ENCODE measurements at regions not wholly inside any gene's neighbourhood (a gene's known extent, or its start where the extent isn't known, plus 50 kb on each side); places are given as distances from the start of the nearest gene placed in this dataset.
"Not testable (repeated sequence)": the region's sequence is repeated elsewhere in the genome, so short reads cannot be mapped to it uniquely, and the experiment has no call there.

GRCh38 chr7:119988401-119988800 lies 284.6 kb upstream of the KCND2 start:
- H3K4me3 ChIP-seq (ENCODE audit: low read length): no peak overlapping the region
- DNase-seq (ENCODE audit: low read depth): no peak

GRCh38 chr7:119994928-119995327 lies 278.0 kb upstream of the KCND2 start:
- TF ChIP-seq CTCF (conservative IDR thresholded peaks at IDR 0.05; ENCODE audit: low read depth, low read length): no peak
- no peak for DNase-seq (ENCODE audit: low read depth)

More at GRCh38 chr7:119988401-119988800, 284.6 kb upstream of the KCND2 start:
- TF ChIP-seq CTCF (conservative IDR thresholded peaks at IDR 0.05; ENCODE audit: low read depth, low read length): no peak

GRCh38 chr7:119996634-119997033 lies 276.3 kb upstream of the KCND2 start:
- no peak overlapping the region for H3K4me3 ChIP-seq (ENCODE audit: low read length)
- no peak for TF ChIP-seq CTCF (conservative IDR thresholded peaks at IDR 0.05; ENCODE audit: low read depth, low read length)
- DNase-seq (ENCODE audit: low read depth): no peak

More at GRCh38 chr7:119994928-119995327, 278.0 kb upstream of the KCND2 start:
- no peak overlapping the region for H3K4me3 ChIP-seq (ENCODE audit: low read length)

GRCh38 chr7:119999738-120000475 lies 273.1 kb upstream of the KCND2 start:
- no peak for TF ChIP-seq CTCF (conservative IDR thresholded peaks at IDR 0.05; ENCODE audit: low read depth, low read length)
- H3K4me3 ChIP-seq (ENCODE audit: low read length): no peak overlapping the region
- DNase-seq (ENCODE audit: low read depth): no peak

GRCh38 chr7:120005720-120006119 lies 267.3 kb upstream of the KCND2 start:
- DNase-seq (ENCODE audit: low read depth): no peak
- no peak overlapping the region for H3K4me3 ChIP-seq (ENCODE audit: low read length)
- no peak for TF ChIP-seq CTCF (conservative IDR thresholded peaks at IDR 0.05; ENCODE audit: low read depth, low read length)

GRCh38 chr7:120014301-120014700 lies 258.7 kb upstream of the KCND2 start:
- not testable (repeated sequence) for DNase-seq (ENCODE audit: low read depth); H3K4me3 ChIP-seq (ENCODE audit: low read length)

- no peak for TF ChIP-seq CTCF (conservative IDR thresholded peaks at IDR 0.05; ENCODE audit: low read depth, low read length)
- DNase-seq (ENCODE audit: low read depth): no peak
- no peak overlapping the region for H3K4me3 ChIP-seq (ENCODE audit: low read length)
Measured at GRCh38 chr7:120014925-120015465, 258.0 kb upstream of the KCND2 start.

Data from retinal pigment epithelial cell (primary cell).